ENCODE measurements at regions not wholly inside any gene's neighbourhood (a gene's known extent, or its start where the extent isn't known, plus 50 kb on each side); places are given as distances from the start of the nearest gene placed in this dataset.

- CTCF ChIA-PET: no interaction called here
- H3K27me3 ChIP-seq (replicated peaks in 1 of 4; ENCODE audit: control extremely low read depth in 1 of 4, control insufficient read depth in 3 of 4, insufficient read depth in 4 of 4, low read length in 3 of 4): no peaks in the 10 kb centered on the region
These were observed 117.9 kb downstream of the JCAD start for GRCh38 chr10:29941476-29941875.

GRCh38 chr10:29932991-29933390 is 126.4 kb downstream of the JCAD start:
- Mint-ChIP-seq H3K4me3 (no peak overlapping the region), H3K27ac (no peak overlapping the region), H3K9me3 (ENCODE audit: insufficient read depth) (peaks cover 5% of the 10 kb centered on the region), H3K27me3 (peaks cover 6% of the 10 kb centered on the region), H3K4me1 (no peaks in the 10 kb centered on the region)
- Histone ChIP-seq H3K4me2 (replicated peaks; ENCODE audit: low read depth, low read length, poor library complexity, severe bottlenecking) (no peak overlapping the region), H3K79me2 (ENCODE audit: control insufficient read depth, insufficient read depth, low read length) (no peaks in the 10 kb centered on the region), H3K4me3 (ENCODE audit: control extremely low read depth in 1 of 5, extremely low read depth in 1 of 5, insufficient read depth in 1 of 5, low read depth in 2 of 5, low read length in 4 of 5) (no peak overlapping the region), H4K20me1 (ENCODE audit: control insufficient read depth, insufficient read depth, low read length, poor library complexity, severe bottlenecking) (no peaks in the 10 kb centered on the region), H2AFZ (ENCODE audit: insufficient read depth, low read depth, low read length, poor library complexity, severe bottlenecking) (no peak overlapping the region), H3K36me3 (replicated peaks in 1 of 2; ENCODE audit: control extremely low read depth in 1 of 2, control insufficient read depth in 1 of 2, extremely low read depth in 1 of 2, insufficient read depth in 2 of 2, low read length in 1 of 2) (no peaks in the 10 kb centered on the region), H3K27me3 (replicated peaks in 1 of 4; ENCODE audit: control extremely low read depth in 1 of 4, control insufficient read depth in 3 of 4, insufficient read depth in 4 of 4, low read length in 3 of 4) (no peaks in the 10 kb centered on the region), H3K9ac (ENCODE audit: low read length) (no peak overlapping the region), H3K27ac (ENCODE audit: low read length in 2 of 2) (no peak overlapping the region), H3K9me3 (ENCODE audit: control extremely low read depth in 1 of 3, control insufficient read depth in 2 of 3, insufficient read depth in 1 of 3, low read length in 2 of 3) (peaks cover 0 to 12% (median 0%) of the 10 kb centered on the region in 3 donors), H3K4me1 (ENCODE audit: control insufficient read depth in 2 of 2, insufficient read depth in 2 of 2, low read length in 2 of 2) (no peaks in the 10 kb centered on the region)
- 62% methylated on average over 2 of the region's 4 CpGs for WGBS (ENCODE audit: insufficient coverage)
- intact Hi-C loops (cut with micrococcal nuclease): no loop called here
- no peak for TF ChIP-seq EZH2 (IDR thresholded peaks at IDR 0.05; ENCODE audit: borderline replicate concordance, insufficient read depth, low read depth, low read length, poor library complexity, severe bottlenecking)
- no peak for TF ChIP-seq CTCF (IDR thresholded peaks at IDR 0.05)
- ChIA-PET CTCF (no interaction called here), POLR2A (no interaction called here)
- ATAC-seq (ENCODE audit: low read depth): no peak
- DNase-seq: no peak

More at GRCh38 chr10:29941476-29941875, 117.9 kb downstream of the JCAD start:
- H3K9ac ChIP-seq (ENCODE audit: low read length): no peak overlapping the region
- H3K4me3 ChIP-seq (ENCODE audit: control extremely low read depth in 1 of 5, extremely low read depth in 1 of 5, insufficient read depth in 1 of 5, low read depth in 2 of 5, low read length in 4 of 5): no peak overlapping the region
- H3K4me1 ChIP-seq (ENCODE audit: control insufficient read depth in 2 of 2, insufficient read depth in 2 of 2, low read length in 2 of 2): no peaks in the 10 kb centered on the region
- H3K79me2 ChIP-seq (ENCODE audit: control insufficient read depth, insufficient read depth, low read length): no peaks in the 10 kb centered on the region
- DNase-seq: no peak
- Mint-ChIP-seq H3K4me3 (no peak overlapping the region), H3K27ac (no peak overlapping the region), H3K27me3 (peaks cover 6% of the 10 kb centered on the region), H3K4me1 (no peaks in the 10 kb centered on the region), H3K9me3 (ENCODE audit: insufficient read depth) (peaks cover 5% of the 10 kb centered on the region)
- H4K20me1 ChIP-seq (ENCODE audit: control insufficient read depth, insufficient read depth, low read length, poor library complexity, severe bottlenecking): no peaks in the 10 kb centered on the region
- no peak overlapping the region for H2AFZ ChIP-seq (ENCODE audit: insufficient read depth, low read depth, low read length, poor library complexity, severe bottlenecking)
- no peaks in the 10 kb centered on the region for H3K36me3 ChIP-seq (replicated peaks in 1 of 2; ENCODE audit: control extremely low read depth in 1 of 2, control insufficient read depth in 1 of 2, extremely low read depth in 1 of 2, insufficient read depth in 2 of 2, low read length in 1 of 2)
- ATAC-seq (ENCODE audit: low read depth): no peak
- TF ChIP-seq CTCF (IDR thresholded peaks at IDR 0.05) (no peak), EZH2 (IDR thresholded peaks at IDR 0.05; ENCODE audit: borderline replicate concordance, insufficient read depth, low read depth, low read length, poor library complexity, severe bottlenecking) (no peak)
- peaks cover 0 to 8% (median 2%) of the 10 kb centered on the region in 3 donors for H3K9me3 ChIP-seq (ENCODE audit: control extremely low read depth in 1 of 3, control insufficient read depth in 2 of 3, insufficient read depth in 1 of 3, low read length in 2 of 3)
- H3K27ac ChIP-seq (ENCODE audit: low read length in 2 of 2): no peak overlapping the region
- no CpG with 5 or more reads among the region's 1 CpG for WGBS (ENCODE audit: insufficient coverage)
- POLR2A ChIA-PET: no interaction called here
- intact Hi-C loops (cut with micrococcal nuclease): no loop called here
- H3K4me2 ChIP-seq (replicated peaks; ENCODE audit: low read depth, low read length, poor library complexity, severe bottlenecking): no peak overlapping the region

Measured in B cell (primary cell).